A172 (cell line): ENCODE measurements at regions not wholly inside any gene's neighbourhood (a gene's known extent, or its start where the extent isn't known, plus 50 kb on each side); places are given as distances from the start of the nearest gene placed in this dataset.
"Not testable (repeated sequence)": the region's sequence is repeated elsewhere in the genome, so short reads cannot be mapped to it uniquely, and the experiment has no call there.

Experiments used
- DNase-seq: peaks from one replicate; pipeline ENCODE4 v3.0.0-alpha.2; 2015; ENCODE audit warnings: low spot score

GRCh38 chr13:28607187-28607955, 51.6 kb upstream of the POMP start:
- DNase-seq = no peak

GRCh38 chr13:28606466-28606865, 52.5 kb upstream of the POMP start:
- no peak for DNase-seq

- not testable (repeated sequence) for DNase-seq
These were observed 53.8 kb upstream of the POMP start for GRCh38 chr13:28605147-28605546.

GRCh38 chr13:28603043-28603664, 55.8 kb upstream of the POMP start:
- no peak for DNase-seq

GRCh38 chr13:28602580-28602979, 56.4 kb upstream of the POMP start:
- no peak for DNase-seq

GRCh38 chr13:28601581-28601980, 57.3 kb upstream of the POMP start:
- no peak for DNase-seq

- no peak for DNase-seq
These were observed 61.3 kb upstream of the POMP start for GRCh38 chr13:28597641-28598040.

GRCh38 chr13:28590461-28590860, 68.5 kb upstream of the POMP start:
- no peak for DNase-seq

- DNase-seq = no peak
These were observed 70.6 kb upstream of the POMP start for GRCh38 chr13:28588296-28588695.

- no peak for DNase-seq
These were observed 71.8 kb upstream of the POMP start for GRCh38 chr13:28587174-28587540.

GRCh38 chr13:28586439-28587173, 72.3 kb upstream of the POMP start:
- peak; percentile 30 for DNase-seq

- no peak for DNase-seq
These were observed 73.4 kb upstream of the POMP start for GRCh38 chr13:28585561-28585960.

GRCh38 chr13:28584873-28585381, 74.0 kb upstream of the POMP start:
- DNase-seq = peak; percentile 54

- no peak for DNase-seq
These were observed 75.3 kb upstream of the POMP start for GRCh38 chr13:28583651-28584091.

GRCh38 chr13:28582892-28583240, 76.1 kb upstream of the POMP start:
- no peak for DNase-seq

- DNase-seq = no peak
These were observed 76.6 kb upstream of the POMP start for GRCh38 chr13:28582225-28582891.

- no peak for DNase-seq
These were observed 77.5 kb upstream of the POMP start for GRCh38 chr13:28581451-28581850.

- no peak for DNase-seq
These were observed 79.2 kb upstream of the POMP start for GRCh38 chr13:28579736-28580135.

GRCh38 chr13:28579322-28579721, 79.6 kb upstream of the POMP start:
- no peak for DNase-seq

GRCh38 chr13:28576067-28576466, 81.1 kb upstream of the FLT1 start:
- DNase-seq = no peak

GRCh38 chr13:28575200-28575599, 80.3 kb upstream of the FLT1 start:
- DNase-seq = no peak

GRCh38 chr13:28574617-28575142, 79.8 kb upstream of the FLT1 start:
- DNase-seq = peak; percentile 98
